ENCODE measurements at regions not wholly inside any gene's neighbourhood (a gene's known extent, or its start where the extent isn't known, plus 50 kb on each side); places are given as distances from the start of the nearest gene placed in this dataset.

DNA sequence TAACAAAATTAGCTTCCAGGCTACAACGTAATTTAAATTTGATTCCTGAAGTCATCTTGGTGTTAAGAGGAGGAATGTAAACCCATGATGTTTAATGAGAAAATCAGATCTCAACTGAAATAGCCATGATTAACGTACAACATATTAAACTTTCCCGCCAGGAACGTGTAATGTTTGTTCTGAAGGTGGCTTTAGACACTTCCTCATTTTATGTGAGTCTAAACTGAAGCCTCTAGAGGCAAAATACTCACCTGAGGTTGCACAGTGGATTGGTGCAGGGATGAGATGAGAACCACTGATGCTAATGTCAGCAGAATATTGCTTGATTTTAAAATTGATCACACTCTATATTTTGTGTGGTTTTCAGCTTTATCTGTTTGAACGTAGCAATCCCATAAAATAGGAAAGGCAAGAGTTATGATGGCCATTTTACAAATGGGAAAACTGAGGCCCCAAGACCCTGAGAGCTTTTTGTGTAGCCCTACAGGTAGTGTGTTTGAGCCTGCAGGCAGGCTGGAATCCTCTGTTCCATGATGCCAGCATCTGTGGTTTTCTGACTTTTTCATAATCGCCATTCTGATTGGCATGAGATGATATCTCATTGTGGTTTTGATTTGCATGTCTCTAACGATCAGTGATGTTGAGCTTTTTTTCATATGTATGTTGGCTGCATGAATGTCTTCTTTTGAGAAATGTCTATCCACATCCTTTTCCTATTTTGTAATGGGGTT is 243.7 kb upstream of the BMPER start:
- no peak for DNase-seq (ENCODE audit: low read depth in 2 of 2)

DNA sequence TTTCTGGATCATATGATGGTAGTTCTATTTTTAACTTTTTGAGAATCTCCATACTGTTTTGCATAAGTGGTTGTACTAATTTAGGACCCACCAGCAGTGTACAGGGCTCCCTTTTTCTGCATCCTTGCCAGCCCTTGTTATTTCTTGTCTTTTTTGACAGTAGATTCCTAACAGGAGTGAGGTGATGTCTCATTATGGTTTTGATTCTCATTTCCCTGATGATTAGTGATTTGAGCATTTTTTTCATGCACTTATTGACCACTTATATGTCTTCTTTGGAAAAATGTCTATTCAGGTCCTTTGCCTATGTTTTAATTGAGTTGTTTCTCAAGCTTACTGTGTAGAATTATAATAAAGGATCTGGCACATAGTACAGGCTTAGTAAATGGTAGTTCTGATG is 238.8 kb upstream of the BMPER start:
- DNase-seq (ENCODE audit: low read depth in 2 of 2) = no peak

DNA sequence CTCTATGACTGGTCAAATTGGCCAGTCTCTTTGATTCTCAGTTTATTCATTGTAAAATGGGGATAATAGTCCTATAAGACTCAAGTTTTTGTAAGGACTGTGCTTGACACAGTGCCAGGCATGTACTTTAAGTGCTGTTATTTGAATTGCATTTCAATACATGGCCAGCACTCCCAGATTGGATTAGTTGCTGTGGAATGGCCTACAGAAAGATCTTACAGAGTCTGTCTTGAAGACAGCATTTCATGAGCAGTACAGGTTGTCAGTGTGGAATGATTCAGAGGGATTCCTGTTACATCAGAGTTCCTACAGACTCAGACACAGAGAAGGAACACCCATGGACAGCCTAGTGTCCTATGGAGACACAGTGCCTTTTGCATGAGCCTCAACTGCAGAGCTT is 238.1 kb upstream of the BMPER start:
- DNase-seq (ENCODE audit: low read depth in 2 of 2) = peak in 1 of 2 donors; percentile 26

DNA sequence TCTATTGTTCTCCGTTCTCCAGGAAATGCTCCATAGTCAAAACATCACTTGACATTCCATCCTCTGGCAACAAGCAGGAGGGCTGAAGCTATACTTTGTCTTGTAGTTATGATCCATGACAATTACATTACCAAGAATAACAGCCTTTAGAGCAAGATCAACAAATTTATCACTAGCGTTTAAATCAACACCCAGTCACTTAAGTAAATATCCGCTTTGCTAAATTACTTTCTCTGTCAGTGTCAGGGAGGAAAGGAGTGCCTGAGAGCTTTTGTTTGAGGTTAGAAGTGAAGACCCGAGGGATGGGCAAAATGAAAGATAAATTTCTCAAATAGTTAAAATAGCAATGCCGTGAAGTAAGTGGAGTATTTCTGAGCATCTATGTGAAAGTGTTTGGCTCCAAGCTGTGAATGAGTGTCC is 236.1 kb upstream of the BMPER start:
- peak; percentile 37 to 92 for DNase-seq (ENCODE audit: low read depth in 2 of 2)

DNA sequence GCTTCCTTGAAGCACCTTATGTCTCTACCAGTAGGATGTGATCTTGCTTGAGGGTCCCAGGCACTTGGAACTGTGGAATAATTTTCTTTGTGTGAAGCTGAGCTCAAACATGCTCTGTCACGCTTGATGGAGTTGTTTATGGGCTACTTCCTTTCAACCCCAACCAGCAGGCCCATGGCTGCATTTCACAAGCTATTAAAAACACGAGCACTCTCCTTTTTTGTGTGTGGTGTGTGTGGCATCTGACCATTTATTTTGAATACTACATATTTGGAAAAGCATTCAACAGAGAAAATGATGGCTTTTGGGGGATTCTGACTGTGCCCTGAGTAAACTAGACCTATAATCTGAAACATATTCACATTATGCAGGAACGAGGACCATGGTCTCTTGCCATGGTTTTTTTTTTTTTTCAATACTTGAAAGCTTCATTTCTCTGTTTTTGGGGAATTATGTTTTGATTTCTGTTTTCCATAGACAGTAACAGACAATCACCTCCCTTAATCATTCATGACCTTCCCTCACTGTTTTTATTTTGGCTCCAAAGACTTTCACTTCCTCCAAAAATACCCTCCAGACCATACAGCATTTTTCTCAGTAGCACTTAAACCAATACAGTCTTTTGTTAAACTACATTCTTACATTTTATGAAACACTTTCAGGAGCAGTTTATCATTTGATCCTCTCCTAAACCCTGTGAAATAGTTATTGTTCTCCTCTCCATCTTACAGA is 233.6 kb upstream of the BMPER start:
- DNase-seq (ENCODE audit: low read depth in 2 of 2) = peak in 1 of 2 donors; percentile 42

DNA sequence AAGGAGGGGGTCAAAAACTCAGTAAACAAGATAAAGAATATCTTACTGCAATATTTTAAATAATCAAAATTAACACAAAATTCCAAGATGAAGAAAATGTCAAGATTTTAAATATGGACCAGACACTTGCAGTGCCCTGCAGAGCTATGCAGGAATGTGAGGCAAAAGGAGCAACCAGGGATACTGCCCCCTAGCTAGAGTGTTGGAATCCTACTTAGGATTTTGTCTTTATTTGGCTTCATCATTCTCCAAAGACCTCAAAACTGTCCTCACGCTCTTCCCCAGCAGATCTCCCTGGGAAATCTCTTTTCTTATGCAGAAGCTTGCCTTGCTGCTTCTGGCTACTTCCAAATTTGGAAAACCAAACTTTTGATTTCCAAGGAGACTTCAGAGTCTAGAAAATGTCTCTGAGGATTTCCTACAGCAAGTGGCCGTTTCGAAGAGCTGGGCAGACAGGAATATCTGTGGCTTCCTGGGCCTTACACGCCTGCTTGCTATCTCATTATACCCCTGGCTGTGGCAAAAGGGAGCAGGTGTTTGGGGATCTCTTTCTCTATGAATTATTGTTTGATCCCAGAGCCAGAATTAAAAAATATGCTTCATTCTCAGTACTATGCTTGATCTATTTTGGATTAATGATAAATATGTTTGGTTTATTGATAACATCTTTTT is 232.2 kb upstream of the BMPER start:
- no peak for DNase-seq (ENCODE audit: low read depth in 2 of 2)

DNA sequence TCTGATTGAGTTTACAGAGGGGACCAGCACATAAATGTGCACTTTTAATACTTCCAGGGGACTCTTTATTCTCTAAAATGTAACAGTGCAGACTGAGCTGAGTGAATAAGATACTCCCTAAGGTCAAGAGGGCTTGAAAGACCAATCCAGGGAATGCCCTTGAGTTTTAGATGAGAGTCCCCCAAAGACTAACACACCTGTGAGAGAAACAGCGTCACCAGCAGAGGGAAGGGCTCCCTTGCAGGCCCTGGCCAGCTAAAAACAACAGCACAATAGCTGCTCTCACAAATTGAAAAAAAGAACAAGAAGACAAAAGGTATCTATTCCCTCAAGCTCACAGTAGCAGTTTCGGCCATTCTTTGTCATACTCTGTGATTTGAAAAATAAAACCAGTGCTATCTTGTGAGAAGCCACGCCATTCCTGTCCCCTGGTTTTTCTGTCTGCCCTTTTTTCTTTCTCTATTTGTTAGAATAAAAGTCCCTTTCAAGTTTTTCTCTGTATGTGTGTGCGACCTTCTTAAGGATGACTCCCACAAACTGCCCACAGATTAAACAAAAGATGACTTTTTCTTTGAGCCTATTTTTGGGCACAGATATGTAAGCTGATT is 230.4 kb upstream of the BMPER start:
- no peak for DNase-seq (ENCODE audit: low read depth in 2 of 2)

DNA sequence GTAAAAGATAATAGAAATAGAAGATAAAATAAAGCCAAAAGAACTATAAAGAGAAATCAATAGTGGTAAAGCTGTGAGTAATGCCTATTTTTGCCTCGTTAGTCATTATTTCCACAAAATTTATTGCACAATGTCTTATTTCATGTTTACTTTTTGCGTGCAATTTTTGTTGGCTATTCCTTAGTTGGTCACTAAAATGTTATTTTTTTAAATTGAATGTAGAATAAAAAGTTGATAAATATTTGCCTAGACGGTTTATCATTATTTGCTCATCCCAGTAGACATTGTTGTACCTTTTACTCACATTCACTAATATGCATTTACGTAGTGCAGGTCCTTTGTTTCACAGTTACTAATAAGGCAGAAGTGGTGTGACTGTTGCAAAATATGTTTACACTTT is 227.8 kb upstream of the BMPER start:
- DNase-seq (ENCODE audit: low read depth in 2 of 2) = no peak

DNA sequence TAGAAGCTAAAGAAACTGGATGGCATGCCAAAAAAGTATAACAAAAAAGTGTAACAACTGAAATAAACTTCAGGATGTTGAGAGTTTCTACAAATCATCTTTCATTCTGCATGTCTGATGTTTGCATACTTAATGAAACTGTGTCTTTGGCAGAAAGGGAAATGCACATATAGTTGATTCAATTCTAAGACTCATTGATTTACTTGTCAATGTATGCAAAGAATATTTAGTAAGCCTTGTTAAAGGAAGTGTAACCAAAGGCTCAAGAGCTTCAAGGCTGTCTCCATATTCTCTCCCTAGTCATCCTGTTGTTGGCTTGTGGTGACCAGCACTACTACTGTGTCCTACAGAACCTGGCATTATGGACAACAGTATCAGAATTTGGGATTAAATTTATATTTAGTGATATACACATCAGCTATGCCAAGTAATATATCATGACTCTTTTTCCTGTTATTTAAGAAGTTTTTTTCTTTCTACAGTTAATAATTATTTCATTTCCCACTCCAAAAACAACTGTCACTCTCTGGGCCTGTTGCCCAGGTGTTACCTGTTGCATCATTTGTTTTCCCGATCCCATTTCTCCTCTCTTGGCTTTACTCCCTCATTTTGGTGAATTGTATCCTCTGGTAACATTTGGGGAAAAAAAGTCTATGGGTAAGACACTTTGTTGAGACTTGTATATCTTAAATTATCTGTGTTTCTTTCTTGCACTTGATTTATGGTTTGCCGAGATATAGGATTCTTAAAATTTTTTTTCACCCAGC is 226.6 kb upstream of the BMPER start:
- DNase-seq (ENCODE audit: low read depth in 2 of 2) = peak; percentile 44 to 52

DNA sequence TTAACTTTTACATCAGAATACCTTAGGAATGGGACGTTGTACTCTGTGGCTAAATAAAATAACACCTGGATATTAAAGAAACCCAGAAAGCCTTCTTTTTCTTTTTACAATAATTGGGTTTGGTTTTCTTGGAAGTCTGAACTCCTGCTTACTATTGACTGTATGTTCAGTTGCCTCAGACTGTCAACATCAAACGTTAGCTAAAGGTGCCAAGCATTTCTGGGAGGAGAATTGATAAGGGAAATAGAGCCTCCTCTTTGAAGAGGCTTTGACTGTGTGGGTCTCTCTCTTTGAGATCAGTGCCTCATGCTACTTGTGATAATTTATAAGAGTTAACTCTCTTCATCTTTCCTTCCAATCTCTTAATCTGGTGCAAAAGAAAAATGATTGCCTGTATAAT is 224.7 kb upstream of the BMPER start:
- DNase-seq (ENCODE audit: low read depth in 2 of 2) = no peak

DNA sequence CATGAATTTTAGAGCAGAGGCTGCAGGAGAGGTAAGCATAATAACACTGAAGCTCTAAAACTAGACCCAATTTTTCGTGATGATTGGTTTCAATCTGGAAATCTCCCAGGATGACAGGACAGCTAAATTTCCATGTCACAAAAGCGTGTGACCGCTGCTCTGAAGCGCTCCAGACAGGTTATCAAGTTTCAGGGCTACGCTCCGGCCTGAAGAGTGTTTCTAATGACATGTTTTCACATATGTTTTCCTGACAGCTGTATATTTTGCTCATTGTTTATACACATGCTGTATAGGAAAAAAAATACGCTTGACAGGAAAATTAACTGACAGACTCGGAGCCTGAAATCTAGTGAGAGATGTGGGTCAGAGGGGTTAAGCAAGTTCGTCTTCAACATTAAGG is 219.8 kb upstream of the BMPER start:
- DNase-seq (ENCODE audit: low read depth in 2 of 2) = no peak

DNA sequence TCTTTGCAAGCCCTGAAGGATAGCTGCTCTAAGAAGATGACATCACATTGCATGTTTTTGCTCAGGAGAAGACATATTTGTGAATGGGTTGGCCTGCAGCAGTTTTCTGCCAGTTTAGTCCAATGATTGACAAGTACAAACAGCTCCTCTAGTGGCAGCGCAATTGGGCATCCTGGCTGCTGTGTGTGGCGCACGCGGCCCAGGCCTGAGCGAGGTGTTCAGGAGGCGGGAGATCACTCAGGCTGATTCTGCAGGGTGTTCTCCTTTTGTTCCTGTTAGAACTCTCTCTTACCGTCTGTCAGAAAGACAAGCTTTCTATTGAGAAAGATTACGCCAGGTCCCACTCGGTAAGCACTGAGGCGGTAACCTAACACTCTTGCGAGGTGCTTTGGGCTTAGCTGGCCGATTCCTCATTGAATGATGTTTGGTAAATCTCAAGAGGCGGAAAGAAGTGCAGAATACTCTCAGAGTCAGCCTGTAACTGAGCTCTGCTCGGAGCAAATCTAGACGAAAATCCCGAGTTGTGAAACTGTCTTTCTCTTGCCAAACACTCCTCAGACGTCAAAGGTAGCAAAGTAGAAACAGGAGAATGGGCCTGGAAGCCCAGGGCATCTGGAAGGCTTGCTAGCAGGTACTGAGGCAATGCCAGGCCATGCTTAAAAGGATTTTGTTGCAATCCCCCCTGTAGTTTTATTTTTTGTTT is 219.2 kb upstream of the BMPER start:
- no peak for DNase-seq (ENCODE audit: low read depth in 2 of 2)

DNA sequence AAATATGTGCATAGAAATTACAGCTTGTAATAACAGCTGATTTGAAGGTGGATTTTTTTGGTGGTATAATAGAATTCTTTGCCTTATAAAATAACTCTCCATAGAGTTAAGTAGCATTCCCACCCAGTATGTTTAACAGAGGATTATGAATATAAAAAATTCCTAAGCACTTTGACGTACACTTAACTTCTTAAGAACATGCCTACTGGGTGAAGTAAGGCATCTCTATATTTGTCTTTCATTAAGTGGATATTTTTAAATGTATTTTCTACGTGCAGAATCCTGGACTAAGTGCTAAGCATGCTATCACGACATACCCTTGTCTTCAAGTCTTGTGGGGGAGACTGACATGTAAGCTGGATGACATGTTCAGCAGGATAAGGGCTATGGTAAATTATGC is 217.7 kb upstream of the BMPER start:
- no peak for DNase-seq (ENCODE audit: low read depth in 2 of 2)

DNA sequence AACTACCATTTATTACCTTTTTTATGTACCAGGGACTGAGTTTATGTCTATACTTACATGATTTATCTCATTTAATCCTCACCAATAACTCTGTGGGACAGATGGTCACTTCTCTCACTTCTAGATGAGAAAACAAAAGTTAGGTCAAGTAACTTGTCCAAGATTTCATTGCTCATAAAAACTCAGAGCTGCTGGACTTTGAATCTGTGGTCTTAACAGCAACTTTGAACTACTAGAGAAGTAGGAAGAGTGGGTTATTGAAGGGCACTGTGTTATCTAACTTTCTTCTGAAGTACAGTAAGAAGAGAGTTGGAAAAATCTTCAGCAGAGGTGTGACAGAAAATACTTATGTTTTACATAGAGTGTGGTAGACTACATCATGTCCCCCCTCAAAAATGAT is 214.2 kb upstream of the BMPER start:
- DNase-seq (ENCODE audit: low read depth in 2 of 2) = no peak

DNA sequence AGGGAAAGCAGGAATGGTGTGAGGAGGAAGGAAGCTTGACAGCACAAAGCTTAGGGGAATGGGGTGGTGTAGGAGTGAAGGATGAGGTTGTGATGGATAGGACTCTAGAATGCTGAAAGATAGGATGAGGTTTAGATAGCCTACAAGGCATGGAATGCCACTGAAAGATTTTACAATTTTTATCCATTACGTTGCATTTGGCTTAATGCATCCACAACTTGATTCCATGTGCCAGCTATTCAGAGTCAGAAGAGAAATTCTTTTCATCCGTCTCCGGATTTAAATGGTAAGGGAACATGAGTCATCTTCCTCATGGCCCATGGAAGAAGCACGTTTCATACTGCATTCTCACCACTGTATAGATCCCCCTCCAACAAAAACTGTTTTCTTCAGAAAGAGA is 212.4 kb upstream of the BMPER start:
- DNase-seq (ENCODE audit: low read depth in 2 of 2) = peak; percentile 33 to 82

DNA sequence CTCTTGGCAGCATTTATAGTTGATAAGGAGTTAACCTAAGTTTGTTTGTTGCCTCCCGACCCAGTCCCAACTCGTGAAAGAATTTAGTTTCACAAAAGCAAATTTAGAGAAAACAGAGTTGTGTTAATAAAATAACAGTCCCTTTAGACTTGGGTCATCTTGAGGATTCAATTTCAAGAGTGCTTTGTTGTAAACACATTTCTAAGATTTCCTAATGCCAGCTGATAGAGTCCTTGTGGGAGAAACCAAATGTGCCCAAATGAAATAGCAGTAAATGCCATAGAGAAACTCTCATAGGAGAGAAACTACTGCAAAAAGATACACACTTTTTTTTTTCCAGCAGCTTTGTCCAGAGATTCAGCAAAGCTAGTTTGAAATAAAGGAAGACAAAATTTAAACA is 211.3 kb upstream of the BMPER start:
- DNase-seq (ENCODE audit: low read depth in 2 of 2) = no peak

DNA sequence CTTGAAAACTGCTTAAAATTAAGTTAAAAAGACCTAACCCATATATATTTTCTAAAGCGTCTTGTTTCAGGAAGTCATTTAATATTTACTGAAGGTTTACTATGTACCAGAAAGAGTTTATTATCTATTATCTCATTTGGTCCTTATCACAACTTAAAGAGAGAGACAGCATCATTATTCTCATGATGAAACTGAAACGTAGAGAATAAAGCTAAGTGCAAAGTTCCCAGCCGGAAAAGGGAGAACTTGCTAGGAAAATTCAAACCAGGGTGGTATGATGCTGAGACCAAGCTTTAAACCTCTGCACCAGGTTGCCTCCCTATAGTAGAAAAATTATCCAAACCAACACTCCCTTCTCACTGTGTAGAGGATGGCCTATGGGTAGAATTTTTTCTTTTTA is 207.7 kb upstream of the BMPER start:
- no peak for DNase-seq (ENCODE audit: low read depth in 2 of 2)

DNA sequence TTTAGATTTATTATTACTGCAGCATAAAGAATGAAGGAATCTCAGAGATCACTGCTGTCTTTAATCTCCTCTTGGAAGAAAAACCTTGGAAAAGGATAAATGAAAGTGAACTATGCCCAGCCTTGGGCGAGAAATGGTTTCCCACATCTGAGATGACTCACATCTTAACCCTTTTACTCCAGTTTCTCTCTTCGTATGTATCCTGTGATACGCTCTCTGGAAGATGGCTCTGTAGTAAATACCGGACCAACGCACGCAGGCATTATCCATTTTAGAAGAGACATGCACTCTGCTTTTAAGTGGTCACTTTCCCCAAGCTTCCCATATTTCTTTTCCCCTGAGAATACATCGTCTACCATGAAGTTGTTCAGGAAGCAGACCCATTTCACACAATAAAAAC is 207.3 kb upstream of the BMPER start:
- no peak for DNase-seq (ENCODE audit: low read depth in 2 of 2)

DNA sequence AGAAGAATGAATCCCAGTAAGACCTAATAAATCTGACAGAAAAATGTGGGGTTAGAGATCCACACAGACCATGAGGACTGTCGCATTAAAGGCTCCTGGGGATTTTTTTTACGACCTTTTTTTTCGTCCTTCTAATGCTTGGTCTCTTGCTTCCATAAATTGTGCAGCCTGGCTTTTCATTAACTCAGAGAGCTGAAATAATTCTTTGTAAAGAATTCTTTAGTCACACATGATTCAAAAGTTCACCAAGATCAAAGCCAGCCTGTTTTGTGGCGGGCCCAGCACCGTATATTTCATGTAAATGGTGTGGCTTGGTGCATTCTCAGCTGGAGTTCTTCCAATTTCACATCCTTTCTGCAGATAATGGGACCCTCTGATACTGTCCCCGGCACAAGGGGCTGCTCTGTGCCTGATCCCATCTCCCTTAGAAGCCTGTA is 206.6 kb upstream of the BMPER start:
- DNase-seq (ENCODE audit: low read depth in 2 of 2) = no peak

DNA sequence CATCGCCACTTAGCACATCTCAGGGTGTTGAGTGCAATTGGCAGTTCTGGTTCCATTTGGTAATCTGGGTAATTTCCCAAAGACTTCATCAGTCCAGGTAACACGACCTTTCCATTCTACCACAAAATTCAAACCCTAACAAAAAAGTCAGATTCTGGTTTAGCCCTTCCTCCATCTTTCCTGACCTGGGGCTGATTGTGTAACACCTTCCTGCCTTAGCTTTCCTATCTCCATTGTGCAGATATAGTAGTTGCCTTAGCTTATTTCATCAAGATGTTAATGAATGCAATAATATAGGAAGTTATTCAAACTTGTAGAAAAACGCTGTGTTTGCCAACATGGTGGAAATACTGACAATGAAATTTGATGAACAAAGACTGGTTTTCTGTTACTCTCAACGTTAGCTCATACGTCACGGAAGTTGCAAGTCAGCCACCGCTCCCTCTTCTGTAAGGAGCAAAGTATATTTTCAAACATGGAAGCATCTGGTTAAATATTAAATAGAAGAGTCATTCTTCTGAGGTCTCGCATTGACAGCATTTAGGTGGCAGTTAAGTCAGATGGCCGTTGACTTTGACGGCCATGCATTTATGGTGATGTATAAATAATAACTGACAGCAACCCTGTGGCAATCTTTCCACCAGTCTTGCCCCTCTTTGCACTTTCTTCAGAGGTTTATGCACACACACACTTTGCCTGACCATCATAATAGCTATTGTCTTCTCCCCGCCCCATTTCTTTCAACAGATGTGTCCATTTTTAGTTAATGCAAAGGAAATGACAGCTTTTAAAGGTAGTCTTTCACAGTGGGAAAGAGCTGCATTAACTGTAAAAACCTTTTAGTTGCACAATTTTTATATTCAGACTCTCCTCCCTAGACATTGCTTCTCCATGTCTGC is 205.1 kb upstream of the BMPER start:
- no peak for DNase-seq (ENCODE audit: low read depth in 2 of 2)

Measured in dermis microvascular lymphatic vessel endothelial cell (primary cell).